GM19239 (cell line): ENCODE measurements at regions not wholly inside any gene's neighbourhood (a gene's known extent, or its start where the extent isn't known, plus 50 kb on each side); places are given as distances from the start of the nearest gene placed in this dataset.

Experiments
- DNase-seq: peaks from one replicate; pipeline ENCODE4 v3.0.0; 2011; ENCODE audit warnings: low spot score; ENCODE audit not compliant: insufficient read length
- FAIRE-seq: peaks from 2 replicates; lab custom pipeline; 2011; peaks lifted over from hg19 to GRCh38; lab: Jason Lieb, UNC

- DNase-seq (no peak), FAIRE-seq (no peak)
These were observed 228.4 kb downstream of the TEX29 start for GRCh38 chr13:111548805-111549204.

DNA sequence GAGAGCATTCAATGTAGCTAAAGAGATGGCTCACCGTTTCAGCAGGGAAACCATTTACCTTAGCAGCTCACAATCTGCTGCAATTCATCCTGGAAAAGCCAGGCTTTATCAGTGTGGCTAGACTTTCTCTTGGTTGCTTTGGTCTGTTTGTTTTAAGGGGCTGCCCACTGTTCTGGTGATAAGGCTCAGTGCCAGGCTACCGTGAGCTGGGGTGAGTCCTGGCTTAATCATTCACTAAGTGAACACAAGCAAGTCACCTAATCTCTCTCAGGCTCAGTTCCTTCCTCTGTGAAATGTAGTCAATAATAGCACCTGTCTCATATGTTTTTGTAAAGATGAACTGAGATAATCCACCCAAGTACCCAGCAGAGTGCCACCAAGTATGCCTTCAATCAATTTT lies 229.0 kb downstream of the TEX29 start:
- DNase-seq (no peak), FAIRE-seq (no peak)

- FAIRE-seq, result no peak
- DNase-seq, result no peak
These were observed 229.6 kb downstream of the TEX29 start for GRCh38 chr13:111550062-111550461.

GRCh38 chr13:111551204-111551820 lies 230.9 kb downstream of the TEX29 start:
- FAIRE-seq (no peak), DNase-seq (no peak)

- FAIRE-seq (no peak), DNase-seq (no peak)
These were observed 232.6 kb downstream of the TEX29 start for GRCh38 chr13:111552891-111553655.

DNA sequence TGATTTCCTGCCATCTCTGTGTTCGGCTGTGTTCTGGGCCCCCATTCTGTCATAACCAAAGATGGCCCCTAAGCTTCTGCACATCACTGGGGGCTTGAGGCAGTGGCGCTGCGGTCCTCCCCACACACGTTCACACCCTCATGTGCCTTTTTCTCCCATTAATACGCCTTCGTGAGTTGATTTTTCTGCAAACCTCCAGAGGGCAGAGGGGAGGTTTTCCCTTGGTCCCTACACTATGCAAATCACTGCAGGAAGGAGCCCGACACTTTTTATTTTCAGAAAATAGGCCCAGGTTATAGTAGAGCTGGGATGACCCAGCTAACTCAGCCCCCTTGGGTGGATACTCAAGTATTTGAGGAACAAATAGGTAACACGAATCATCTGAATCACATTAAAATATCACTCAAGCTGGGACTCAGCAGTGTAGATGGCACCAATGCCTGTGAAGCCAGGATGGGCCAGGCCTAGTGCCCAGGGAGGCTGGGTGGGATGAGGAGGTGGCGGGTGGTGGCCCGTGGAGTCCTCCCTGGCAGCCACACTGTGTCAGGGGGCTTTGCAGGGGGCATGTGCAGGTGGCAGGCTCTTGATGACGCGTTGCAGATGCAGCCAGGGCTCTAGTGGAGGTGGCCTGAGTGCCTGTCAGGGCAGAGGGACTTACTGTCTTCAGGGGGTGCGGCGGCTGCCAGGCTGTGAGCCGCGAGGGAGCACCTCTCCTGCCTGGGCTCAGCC lies 234.3 kb downstream of the TEX29 start:
- no peak for DNase-seq
- no peak for FAIRE-seq

DNA sequence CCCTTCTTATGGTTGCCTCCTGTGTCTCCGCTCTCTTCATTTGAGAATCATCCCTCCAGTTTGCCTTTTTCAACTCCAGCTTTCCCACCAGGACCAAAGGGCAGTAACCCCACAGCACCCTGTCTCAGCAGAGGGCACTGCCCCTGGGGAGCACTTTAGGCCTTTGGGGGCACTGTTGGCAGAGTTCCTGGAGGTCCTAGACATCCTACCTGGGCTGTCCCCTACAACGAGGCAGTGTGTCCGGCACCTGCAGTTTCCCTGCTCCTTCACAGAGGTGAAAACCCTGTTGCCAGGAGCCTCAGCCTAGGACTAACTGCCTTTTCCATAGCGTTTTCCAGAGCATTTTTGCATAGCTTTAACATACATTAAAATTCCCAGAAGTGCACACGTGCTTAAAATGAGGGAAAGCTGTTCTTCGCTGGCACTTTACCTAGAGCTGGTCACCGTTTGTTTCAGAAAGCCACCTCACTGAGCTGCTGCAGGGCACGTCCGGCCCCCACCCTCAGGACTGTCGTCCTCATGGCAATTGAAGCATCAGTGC lies 234.9 kb downstream of the TEX29 start:
- no peak for FAIRE-seq
- no peak for DNase-seq

DNA sequence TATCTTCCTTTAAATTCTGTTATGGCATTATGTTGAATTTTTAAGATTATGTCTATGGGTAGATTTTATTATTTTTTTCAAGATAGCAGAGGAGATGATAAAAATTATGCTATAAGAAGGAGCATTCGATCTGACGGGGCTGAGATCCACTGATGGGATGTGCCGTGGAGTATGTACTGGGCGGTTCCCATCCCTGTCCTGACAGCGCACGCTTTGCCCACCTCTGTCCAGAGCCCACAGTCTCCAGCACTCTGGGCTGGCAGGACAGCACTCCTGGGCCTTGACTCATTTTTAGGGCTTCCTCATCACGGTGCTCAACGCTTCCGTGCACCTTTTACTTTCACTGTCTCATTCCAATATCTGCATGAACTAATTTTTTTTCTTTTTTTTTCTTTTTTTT lies 235.5 kb downstream of the TEX29 start:
- no peak for DNase-seq
- no peak for FAIRE-seq

- FAIRE-seq (no peak), DNase-seq (no peak)
These were observed 236.1 kb downstream of the TEX29 start for GRCh38 chr13:111556496-111556895.

DNA sequence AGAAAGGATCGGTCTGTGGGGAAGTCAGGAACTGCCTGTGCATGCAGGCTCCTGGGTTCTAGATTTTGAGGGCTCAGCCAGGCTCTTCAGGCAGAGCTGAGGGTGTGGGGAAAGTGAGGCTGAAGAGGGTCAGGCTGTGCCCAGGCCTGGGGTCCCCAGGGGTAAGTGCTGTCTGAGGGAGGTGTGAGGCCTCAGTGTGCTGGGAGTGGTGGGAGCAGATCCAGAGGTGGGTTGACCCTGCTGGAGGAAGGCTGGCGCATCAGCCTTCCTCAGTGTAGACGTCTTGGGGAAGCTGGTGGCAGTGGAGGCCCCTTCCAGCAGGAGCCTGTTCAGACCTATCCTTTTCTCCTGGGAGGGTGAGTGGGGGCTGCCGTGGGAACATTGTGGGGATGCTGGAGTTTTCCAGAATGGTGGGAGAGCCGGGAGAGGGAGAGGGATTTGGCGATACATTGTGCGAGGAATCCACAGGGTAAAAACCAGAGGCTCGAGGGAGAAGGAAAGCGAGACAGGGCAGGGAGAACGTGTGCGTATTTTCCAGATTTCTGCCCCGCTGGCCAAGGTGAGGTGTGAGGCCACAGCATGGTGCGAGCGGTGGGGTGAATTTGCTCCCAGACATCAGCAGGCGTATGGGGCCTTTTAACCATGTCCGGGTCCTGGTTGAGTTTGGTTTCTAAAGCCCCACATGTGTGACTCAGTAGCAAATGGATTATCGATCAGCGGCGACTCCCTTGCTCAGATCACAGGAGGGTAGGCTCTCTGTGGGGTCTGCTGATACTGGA lies 237.7 kb downstream of the TEX29 start:
- FAIRE-seq, result no peak

DNA sequence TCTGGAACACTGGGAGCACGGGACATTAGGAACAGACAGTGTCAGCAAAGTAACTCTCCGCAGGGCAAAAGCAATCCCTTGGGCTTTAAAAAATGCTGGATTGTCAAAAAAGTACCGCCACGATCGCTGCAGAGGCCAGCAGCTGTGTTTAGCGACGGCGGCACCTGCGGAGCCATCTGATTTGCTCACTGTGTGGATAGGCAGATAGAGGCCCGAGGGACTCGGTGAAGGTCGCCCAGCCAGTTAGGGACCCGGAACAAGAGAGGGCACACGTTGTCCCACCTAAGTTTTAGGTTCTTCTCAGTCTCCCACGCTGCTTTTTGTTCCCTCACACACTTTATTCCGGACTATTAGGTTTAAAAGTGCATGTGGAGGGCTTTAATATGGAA lies 238.3 kb downstream of the TEX29 start:
- FAIRE-seq (no peak), DNase-seq (no peak)

More for the DNA sequence above, 237.7 kb downstream of the TEX29 start:
- no peak for DNase-seq

DNA sequence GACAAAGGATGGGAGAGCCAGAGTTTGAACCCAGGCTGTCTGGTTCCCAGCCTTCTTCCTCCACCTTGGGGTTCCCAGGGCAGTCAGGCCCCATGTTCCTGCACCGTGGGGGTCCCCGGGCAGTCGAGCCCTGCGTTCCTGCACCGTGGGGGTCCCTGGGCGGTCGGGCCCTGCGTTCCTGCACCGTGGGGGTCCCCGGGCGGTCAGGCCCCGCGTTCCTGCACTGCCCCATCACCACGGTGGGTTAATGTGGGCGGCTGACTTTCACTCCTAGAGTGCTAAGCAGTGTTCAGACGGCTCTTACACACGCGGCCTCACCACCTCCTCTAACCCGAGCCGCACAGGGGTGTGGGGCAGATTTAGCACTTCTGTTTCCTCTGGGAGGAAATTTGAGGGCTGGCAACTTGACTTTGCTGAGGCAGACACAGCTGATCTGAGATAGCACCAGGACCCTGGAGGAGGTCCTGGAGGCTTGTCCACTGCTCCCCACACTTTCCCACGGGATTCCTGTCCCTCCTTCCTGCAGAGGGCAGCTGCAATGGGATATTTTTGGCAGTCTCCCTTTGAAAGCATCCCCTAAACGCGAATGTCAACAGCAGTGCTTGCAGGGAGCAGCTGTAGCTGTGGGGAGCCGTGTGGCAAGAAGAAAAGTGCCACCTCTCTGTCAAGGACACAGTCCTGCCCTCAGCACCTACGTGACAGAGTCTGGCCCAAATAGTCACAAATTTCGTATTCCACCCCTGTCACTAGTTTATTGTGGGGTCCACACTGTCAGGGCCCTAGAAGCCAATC lies 239.4 kb downstream of the TEX29 start:
- DNase-seq (no peak), FAIRE-seq (no peak)

GRCh38 chr13:111561091-111561781 lies 240.8 kb downstream of the TEX29 start:
- FAIRE-seq (no peak), DNase-seq (no peak)

DNA sequence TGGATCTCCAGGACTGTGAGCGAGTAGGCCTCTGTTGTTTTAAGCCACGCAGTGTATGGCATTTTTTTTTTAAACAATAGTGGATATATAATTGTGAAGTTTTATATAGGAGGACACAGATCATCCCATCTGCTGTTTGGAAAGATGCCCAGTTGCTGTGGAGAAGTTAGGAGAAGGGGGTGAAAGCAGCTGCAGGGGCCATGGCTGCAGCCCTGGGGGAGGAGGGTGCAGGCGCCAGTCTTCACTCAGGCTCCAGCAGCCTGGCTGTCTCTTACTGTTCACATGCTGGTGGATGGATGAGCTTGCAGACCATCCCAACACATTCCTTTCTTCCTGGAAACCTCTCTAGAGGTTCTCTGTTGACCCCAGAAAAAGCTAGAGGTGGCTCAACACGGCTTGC lies 242.3 kb downstream of the TEX29 start:
- DNase-seq (no peak), FAIRE-seq (no peak)

GRCh38 chr13:111564606-111565005 lies 244.2 kb downstream of the TEX29 start:
- FAIRE-seq, result no peak
- DNase-seq, result no peak

DNA sequence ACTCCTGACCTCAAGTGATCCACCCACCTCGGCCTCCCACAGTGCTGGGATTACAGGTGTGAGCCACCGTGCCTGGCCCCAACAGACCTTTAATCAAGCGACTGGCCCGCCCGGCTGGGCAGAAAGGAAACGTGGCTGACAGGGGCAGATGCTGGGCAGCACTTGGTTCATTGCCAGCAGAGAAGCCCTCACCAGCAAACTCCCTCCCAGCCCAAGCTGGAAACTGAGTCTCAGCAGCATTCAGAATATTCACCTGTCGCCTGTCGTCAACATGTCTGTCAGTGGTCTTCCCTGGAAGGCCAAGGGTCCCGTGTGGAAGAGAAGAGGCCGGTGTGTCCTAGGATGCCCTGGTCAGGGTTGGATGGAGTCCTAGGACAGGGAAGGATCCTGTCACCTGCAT lies 245.0 kb downstream of the TEX29 start:
- no peak for DNase-seq
- FAIRE-seq, result no peak

DNA sequence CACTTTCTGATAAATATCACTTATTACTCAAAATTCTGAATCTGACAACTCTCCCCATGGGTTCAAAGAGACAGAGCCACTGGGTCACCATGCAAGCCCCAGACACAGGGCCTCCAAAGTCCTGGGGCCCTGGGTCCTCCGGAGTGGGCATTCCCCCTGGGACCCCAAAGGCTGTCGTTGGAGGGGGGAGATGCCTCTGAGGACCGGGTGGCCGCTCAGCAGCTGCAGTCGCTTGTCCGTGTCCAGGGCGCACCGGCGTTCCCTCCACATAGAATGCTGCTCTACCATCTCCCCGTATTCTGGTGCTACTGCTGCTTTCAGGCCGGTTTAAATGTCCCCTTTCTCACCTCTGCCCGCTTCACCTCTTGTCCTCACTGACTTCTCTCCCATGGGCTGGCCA lies 246.1 kb downstream of the TEX29 start:
- DNase-seq, result no peak
- no peak for FAIRE-seq

GRCh38 chr13:111567637-111568036 lies 247.2 kb downstream of the TEX29 start:
- DNase-seq, result no peak
- no peak for FAIRE-seq

GRCh38 chr13:111568290-111568689 lies 247.8 kb downstream of the TEX29 start:
- FAIRE-seq (no peak), DNase-seq (no peak)
